ENCODE measurements at regions not wholly inside any gene's neighbourhood (a gene's known extent, or its start where the extent isn't known, plus 50 kb on each side); places are given as distances from the start of the nearest gene placed in this dataset.
"Not testable (repeated sequence)": the region's sequence is repeated elsewhere in the genome, so short reads cannot be mapped to it uniquely, and the experiment has no call there.

GRCh38 chr10:25820472-25820871 lies 113.6 kb upstream of the MYO3A start:
- no peak overlapping the region for H3K27ac Mint-ChIP-seq (ENCODE audit: unreplicated experiment)
- no peak overlapping the region for H3K4me3 Mint-ChIP-seq
- H3K4me1 Mint-ChIP-seq: peaks cover 16% of the 10 kb centered on the region
- no peaks in the 10 kb centered on the region for H3K27me3 Mint-ChIP-seq (ENCODE audit: low read depth)
- no peaks in the 10 kb centered on the region for H3K36me3 Mint-ChIP-seq (ENCODE audit: low read depth)
- no peak for TF ChIP-seq CTCF (conservative IDR thresholded peaks at IDR 0.05)
- DNase-seq (ENCODE audit: low read depth, low spot score): no peak
- no peaks in the 10 kb centered on the region for H3K9me3 Mint-ChIP-seq

- no peaks in the 10 kb centered on the region for H3K36me3 Mint-ChIP-seq (ENCODE audit: low read depth)
- H3K27ac Mint-ChIP-seq (ENCODE audit: unreplicated experiment): no peak overlapping the region
- H3K9me3 Mint-ChIP-seq: no peaks in the 10 kb centered on the region
- no peak for DNase-seq (ENCODE audit: low read depth, low spot score)
- no peak overlapping the region for H3K4me3 Mint-ChIP-seq
- no peak for TF ChIP-seq CTCF (conservative IDR thresholded peaks at IDR 0.05)
- no peaks in the 10 kb centered on the region for H3K27me3 Mint-ChIP-seq (ENCODE audit: low read depth)
- H3K4me1 Mint-ChIP-seq: peaks cover 16% of the 10 kb centered on the region
Observed at GRCh38 chr10:25820874-25821273, 113.2 kb upstream of the MYO3A start.

GRCh38 chr10:25824050-25824449 lies 110.0 kb upstream of the MYO3A start:
- Mint-ChIP-seq H3K36me3 (ENCODE audit: low read depth) (no peaks in the 10 kb centered on the region), H3K4me3 (no peak overlapping the region), H3K4me1 (peaks cover 6% of the 10 kb centered on the region), H3K9me3 (no peaks in the 10 kb centered on the region), H3K27me3 (ENCODE audit: low read depth) (peaks cover 6% of the 10 kb centered on the region), H3K27ac (ENCODE audit: unreplicated experiment) (no peak overlapping the region)
- no peak for TF ChIP-seq CTCF (conservative IDR thresholded peaks at IDR 0.05)
- DNase-seq (ENCODE audit: low read depth, low spot score): no peak

GRCh38 chr10:25828475-25828874 lies 105.6 kb upstream of the MYO3A start:
- DNase-seq (ENCODE audit: low read depth, low spot score): no peak
- peaks cover 10% of the 10 kb centered on the region for H3K4me1 Mint-ChIP-seq
- H3K36me3 Mint-ChIP-seq (ENCODE audit: low read depth): no peaks in the 10 kb centered on the region
- H3K27me3 Mint-ChIP-seq (ENCODE audit: low read depth): peaks cover 9% of the 10 kb centered on the region
- H3K27ac Mint-ChIP-seq (ENCODE audit: unreplicated experiment): no peak overlapping the region
- no peaks in the 10 kb centered on the region for H3K9me3 Mint-ChIP-seq
- TF ChIP-seq CTCF (conservative IDR thresholded peaks at IDR 0.05): no peak
- H3K4me3 Mint-ChIP-seq: no peak overlapping the region

- no peak overlapping the region for H3K27ac Mint-ChIP-seq (ENCODE audit: unreplicated experiment)
- no peak overlapping the region for H3K4me3 Mint-ChIP-seq
- TF ChIP-seq CTCF (conservative IDR thresholded peaks at IDR 0.05): no peak
- H3K9me3 Mint-ChIP-seq: no peaks in the 10 kb centered on the region
- peaks cover 9% of the 10 kb centered on the region for H3K27me3 Mint-ChIP-seq (ENCODE audit: low read depth)
- H3K4me1 Mint-ChIP-seq: peaks cover 10% of the 10 kb centered on the region
- DNase-seq (ENCODE audit: low read depth, low spot score): no peak
- H3K36me3 Mint-ChIP-seq (ENCODE audit: low read depth): no peaks in the 10 kb centered on the region
Observed at GRCh38 chr10:25831080-25831479, 102.9 kb upstream of the MYO3A start.

- Mint-ChIP-seq H3K27ac (ENCODE audit: unreplicated experiment) (no peak overlapping the region), H3K4me1 (no peaks in the 10 kb centered on the region), H3K9me3 (no peaks in the 10 kb centered on the region), H3K4me3 (no peak overlapping the region), H3K27me3 (ENCODE audit: low read depth) (peaks cover 2% of the 10 kb centered on the region), H3K36me3 (ENCODE audit: low read depth) (no peaks in the 10 kb centered on the region)
- TF ChIP-seq CTCF (conservative IDR thresholded peaks at IDR 0.05): no peak
- DNase-seq (ENCODE audit: low read depth, low spot score): no peak
Observed at GRCh38 chr10:25839683-25840082, 94.3 kb upstream of the MYO3A start.

GRCh38 chr10:25840875-25841274 lies 93.2 kb upstream of the MYO3A start:
- H3K4me1 Mint-ChIP-seq; DNase-seq (ENCODE audit: low read depth, low spot score); H3K36me3 Mint-ChIP-seq (ENCODE audit: low read depth); H3K4me3 Mint-ChIP-seq; H3K27ac Mint-ChIP-seq (ENCODE audit: unreplicated experiment); H3K9me3 Mint-ChIP-seq; H3K27me3 Mint-ChIP-seq (ENCODE audit: low read depth): not testable (repeated sequence)
